DOHH2 (cell line): ENCODE measurements at regions not wholly inside any gene's neighbourhood (a gene's known extent, or its start where the extent isn't known, plus 50 kb on each side); places are given as distances from the start of the nearest gene placed in this dataset.

Experiments used
- EZH2phosphoT487 ChIP-seq: fragments of 200-600 bp; sonication (generic); IDR thresholded peaks from 2 replicates; pipeline ENCODE4 v1.6.1; 2017; ENCODE audit warnings: borderline replicate concordance, mild to moderate bottlenecking, antibody characterized with exemption, low read length, moderate library complexity, mixed read lengths
- TF ChIP-seq, protein P1 (sequence below): fragments of 200-600 bp; sonication (generic); IDR thresholded peaks from one replicate; pipeline ENCODE4 v1.5.1; 2014; ENCODE audit warnings: antibody characterized with exemption, mild to moderate bottlenecking, low read depth, low read length; ENCODE audit not compliant: poor library complexity, severe bottlenecking

DNA sequence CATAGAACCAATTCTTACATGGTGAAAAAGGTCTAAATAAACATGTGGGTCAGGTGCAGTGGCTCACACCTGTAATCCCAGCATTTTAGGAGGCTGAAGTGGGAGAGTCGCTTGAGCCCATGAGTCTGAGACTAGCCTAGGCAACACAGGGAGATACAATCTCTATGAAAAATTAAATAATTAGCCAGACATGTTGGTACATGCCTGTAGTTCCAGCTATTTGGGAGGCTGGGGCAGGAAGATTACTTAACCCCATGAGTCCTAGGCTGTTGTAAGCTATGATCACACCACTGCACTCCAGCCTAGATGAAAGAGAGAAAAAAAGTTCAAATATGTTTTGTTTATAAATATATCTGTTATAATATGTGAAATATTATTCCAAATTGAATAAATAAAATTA lies 643.6 kb downstream of the IPMK start:
- TF ChIP-seq, protein P1, sequence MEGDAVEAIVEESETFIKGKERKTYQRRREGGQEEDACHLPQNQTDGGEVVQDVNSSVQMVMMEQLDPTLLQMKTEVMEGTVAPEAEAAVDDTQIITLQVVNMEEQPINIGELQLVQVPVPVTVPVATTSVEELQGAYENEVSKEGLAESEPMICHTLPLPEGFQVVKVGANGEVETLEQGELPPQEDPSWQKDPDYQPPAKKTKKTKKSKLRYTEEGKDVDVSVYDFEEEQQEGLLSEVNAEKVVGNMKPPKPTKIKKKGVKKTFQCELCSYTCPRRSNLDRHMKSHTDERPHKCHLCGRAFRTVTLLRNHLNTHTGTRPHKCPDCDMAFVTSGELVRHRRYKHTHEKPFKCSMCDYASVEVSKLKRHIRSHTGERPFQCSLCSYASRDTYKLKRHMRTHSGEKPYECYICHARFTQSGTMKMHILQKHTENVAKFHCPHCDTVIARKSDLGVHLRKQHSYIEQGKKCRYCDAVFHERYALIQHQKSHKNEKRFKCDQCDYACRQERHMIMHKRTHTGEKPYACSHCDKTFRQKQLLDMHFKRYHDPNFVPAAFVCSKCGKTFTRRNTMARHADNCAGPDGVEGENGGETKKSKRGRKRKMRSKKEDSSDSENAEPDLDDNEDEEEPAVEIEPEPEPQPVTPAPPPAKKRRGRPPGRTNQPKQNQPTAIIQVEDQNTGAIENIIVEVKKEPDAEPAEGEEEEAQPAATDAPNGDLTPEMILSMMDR = no peak
- TF ChIP-seq EZH2phosphoT487 = no peak
